ENCODE measurements at regions not wholly inside any gene's neighbourhood (a gene's known extent, or its start where the extent isn't known, plus 50 kb on each side); places are given as distances from the start of the nearest gene placed in this dataset.
A peak's percentile ranks its signal among the peaks of the same experiment; 100 is the strongest.
"Not testable (repeated sequence)": the region's sequence is repeated elsewhere in the genome, so short reads cannot be mapped to it uniquely, and the experiment has no call there.

DNA sequence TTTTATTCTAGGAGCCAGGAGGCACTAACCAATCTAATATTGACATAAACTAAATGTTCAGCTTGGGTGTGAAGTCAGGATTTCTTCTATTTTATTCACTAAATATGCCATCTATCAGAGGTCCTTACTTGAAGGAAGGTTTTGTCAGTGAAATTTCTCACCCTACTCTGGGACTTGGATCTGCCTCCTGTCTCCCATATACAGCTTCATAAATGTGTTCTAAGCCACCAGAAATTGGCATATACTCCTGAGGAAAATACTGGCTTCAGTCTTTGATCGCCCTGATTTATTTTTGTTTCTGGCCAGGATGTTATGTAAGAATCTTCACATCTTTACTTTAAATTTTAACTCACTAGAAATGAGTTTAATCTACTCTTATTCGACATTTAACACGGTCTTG, 647.7 kb downstream of the C6orf118 start:
- no peak overlapping the region for H3K4me3 ChIP-seq (ENCODE audit: low read depth, low read length)
- DNase-seq (ENCODE audit: low read depth), result no peak
- TF ChIP-seq, protein P1, sequence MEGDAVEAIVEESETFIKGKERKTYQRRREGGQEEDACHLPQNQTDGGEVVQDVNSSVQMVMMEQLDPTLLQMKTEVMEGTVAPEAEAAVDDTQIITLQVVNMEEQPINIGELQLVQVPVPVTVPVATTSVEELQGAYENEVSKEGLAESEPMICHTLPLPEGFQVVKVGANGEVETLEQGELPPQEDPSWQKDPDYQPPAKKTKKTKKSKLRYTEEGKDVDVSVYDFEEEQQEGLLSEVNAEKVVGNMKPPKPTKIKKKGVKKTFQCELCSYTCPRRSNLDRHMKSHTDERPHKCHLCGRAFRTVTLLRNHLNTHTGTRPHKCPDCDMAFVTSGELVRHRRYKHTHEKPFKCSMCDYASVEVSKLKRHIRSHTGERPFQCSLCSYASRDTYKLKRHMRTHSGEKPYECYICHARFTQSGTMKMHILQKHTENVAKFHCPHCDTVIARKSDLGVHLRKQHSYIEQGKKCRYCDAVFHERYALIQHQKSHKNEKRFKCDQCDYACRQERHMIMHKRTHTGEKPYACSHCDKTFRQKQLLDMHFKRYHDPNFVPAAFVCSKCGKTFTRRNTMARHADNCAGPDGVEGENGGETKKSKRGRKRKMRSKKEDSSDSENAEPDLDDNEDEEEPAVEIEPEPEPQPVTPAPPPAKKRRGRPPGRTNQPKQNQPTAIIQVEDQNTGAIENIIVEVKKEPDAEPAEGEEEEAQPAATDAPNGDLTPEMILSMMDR (IDR thresholded peaks at IDR 0.05; ENCODE audit: insufficient read depth, low read depth, low read length, missing control alignments), result no peak

DNA sequence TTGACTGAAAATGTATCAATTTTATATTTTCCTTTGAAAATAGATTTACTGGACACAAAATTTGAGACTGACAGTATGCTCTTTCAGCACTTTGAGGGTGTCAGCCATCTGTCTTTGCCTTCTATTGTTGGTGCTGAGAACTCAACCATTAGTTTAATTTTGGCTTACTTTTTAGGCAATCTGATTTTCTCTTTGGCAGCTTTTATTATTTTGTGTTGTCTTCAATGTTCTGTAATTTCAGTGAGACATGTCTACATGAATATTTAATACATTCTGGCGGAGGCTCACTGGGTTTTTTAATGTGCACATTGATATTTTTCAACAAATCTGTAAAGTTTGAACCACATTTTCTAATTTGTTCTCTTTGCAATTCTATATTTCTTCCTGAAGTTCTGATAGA, 648.6 kb downstream of the C6orf118 start:
- DNase-seq (ENCODE audit: low read depth), result no peak
- TF ChIP-seq, protein P1 (IDR thresholded peaks at IDR 0.05; ENCODE audit: insufficient read depth, low read depth, low read length, missing control alignments), result no peak
- H3K4me3 ChIP-seq (ENCODE audit: low read depth, low read length), result no peak overlapping the region

DNA sequence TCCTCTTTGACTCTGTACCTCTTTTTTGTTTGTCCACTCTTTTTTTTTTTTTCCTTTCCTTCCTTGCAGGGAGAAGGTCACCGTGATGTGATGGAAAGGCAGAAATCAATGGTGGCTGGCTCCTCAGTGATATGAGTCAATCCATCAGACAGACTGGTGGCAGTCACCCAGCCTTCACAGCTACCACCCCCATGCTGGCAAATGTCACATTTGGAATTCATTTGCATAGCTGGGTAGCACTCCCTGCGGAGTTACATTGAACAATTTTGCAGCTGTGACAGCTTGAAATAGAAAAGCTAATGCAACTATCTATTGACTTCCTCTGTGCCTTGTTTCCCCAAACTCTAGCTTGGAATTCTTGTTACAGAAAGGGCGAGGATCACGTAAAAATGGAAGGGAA, 668.4 kb downstream of the C6orf118 start:
- H3K4me3 ChIP-seq (ENCODE audit: low read depth, low read length), result no peak overlapping the region
- TF ChIP-seq, protein P1 (IDR thresholded peaks at IDR 0.05; ENCODE audit: insufficient read depth, low read depth, low read length, missing control alignments), result no peak
- peak; percentile 10 for DNase-seq (ENCODE audit: low read depth)

DNA sequence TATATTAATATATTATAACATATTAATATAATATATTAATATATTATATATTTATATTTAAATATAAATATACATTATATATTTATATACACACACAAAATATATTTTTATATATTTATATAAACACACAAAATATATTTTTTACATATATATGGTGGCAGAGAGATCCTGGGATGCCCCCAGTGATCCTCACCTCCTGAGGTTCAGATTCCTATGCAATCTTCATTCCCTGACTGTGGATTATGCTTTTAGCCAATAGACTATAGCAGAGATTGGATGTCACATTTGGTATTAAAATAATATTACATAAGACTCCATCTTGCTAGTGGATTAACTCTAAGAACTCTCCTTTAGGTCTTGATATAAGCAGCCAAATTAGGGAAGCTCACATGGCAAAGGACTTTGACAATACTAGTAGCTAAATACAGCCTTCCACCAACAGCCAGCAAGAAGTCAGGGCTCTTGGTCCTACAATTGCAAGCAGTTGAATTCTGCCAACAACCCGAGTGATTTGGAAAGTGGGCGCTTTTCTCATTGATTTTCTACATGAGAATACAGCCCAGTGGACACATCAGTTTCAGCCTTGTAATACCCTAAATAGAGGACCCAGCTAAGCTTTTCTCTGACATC, 681.0 kb downstream of the C6orf118 start:
- DNase-seq (ENCODE audit: low read depth), result no peak
- H3K4me3 ChIP-seq (ENCODE audit: low read depth, low read length), result no peak overlapping the region
- TF ChIP-seq, protein P1 (IDR thresholded peaks at IDR 0.05; ENCODE audit: insufficient read depth, low read depth, low read length, missing control alignments), result no peak

DNA sequence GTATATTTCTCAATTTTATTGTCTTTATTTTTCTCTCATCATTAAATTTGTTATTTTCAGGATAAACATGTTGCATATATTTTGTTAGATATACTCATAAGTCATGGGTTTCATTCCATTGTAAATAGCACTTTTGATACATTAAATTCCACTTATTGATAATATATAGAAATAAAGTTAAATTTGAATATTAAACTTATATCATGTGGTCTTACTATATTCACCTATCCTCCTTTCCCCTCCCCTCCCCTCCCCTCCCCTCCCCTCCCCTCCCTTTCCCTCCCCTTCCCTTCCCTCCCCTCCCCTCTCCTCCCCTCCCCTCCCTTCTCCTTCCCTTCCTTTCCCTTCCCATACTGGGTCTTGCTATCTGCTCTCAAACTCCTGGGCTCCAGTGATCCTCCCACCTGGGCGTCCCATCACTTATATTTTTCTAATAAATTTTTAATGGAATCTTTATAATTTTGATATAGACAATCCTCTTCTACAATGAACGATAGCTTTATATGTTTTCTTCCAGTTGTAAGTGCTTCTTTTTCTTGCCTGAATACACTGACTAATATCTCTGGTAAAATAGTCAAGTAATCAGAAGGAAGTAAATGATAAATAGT, 692.4 kb downstream of the C6orf118 start:
- no peak overlapping the region for H3K4me3 ChIP-seq (ENCODE audit: low read depth, low read length)
- TF ChIP-seq, protein P1 (IDR thresholded peaks at IDR 0.05; ENCODE audit: insufficient read depth, low read depth, low read length, missing control alignments), result no peak
- no peak for DNase-seq (ENCODE audit: low read depth)

DNA sequence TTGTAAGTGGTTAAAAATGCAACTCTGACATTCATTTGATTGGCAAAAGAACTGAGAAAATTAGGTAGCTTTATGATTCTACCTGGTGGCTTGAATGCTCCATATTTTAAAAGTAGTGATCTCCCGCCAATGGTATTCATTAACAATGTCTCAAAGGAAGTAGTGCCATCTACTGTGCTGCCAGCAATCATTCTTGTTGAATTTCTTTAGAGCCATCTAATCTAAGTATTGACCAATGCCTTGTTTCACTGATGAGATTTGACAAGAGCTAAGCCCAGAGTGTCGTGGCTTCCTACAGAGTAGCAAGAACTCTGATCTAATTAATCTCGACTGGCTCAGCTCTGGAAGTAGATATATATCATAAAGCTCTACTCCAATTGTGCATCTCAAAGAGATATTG, 696.7 kb downstream of the C6orf118 start:
- TF ChIP-seq, protein P1 (IDR thresholded peaks at IDR 0.05; ENCODE audit: insufficient read depth, low read depth, low read length, missing control alignments), result no peak
- peak; percentile 3 for DNase-seq (ENCODE audit: low read depth)
- H3K4me3 ChIP-seq (ENCODE audit: low read depth, low read length), result no peak overlapping the region

DNA sequence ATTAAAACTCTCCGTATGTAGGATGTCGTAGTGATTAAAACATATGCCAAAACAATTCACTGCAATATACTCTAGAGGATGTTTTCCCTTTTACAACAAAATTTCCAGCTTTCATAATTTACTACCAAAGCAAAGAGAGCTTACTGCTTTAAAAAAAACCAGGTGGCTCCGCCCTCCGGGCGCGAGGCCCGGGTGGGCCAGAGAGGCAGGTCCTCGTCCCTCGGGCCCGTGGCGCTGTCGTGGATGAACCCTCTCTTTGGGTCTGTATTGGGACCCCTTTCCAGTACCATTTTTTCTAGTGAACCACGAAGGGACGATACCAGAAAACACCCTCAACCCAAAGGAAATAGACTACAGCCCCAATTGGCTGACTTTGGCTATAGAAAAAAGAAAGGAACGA, 698.5 kb downstream of the C6orf118 start:
- not testable (repeated sequence) for H3K4me3 ChIP-seq (ENCODE audit: low read depth, low read length); DNase-seq (ENCODE audit: low read depth)

DNA sequence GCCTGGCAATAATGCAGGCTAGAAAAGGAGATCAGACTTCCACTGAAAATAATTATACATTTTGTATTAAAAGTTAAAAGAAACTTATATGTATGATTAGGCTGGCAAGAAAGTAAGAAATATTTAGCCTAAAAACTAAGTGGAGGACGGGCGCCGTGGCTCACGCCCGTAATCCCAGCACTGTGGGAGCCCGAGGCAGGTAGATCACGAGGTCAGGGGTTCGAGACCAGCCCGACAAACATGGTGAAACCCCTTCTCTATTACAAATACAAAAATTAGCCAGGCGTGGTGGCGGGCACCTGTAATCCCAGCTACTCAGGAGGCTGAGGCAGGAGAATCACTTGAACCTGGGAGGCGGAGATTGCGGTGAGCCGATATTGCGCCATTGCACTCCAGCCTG, 707.0 kb downstream of the C6orf118 start:
- not testable (repeated sequence) for H3K4me3 ChIP-seq (ENCODE audit: low read depth, low read length); DNase-seq (ENCODE audit: low read depth)
